HCT116 (cell line): ENCODE measurements at regions not wholly inside any gene's neighbourhood (a gene's known extent, or its start where the extent isn't known, plus 50 kb on each side); places are given as distances from the start of the nearest gene placed in this dataset.

Source experiments
- ATAC-seq: fragments of 200-7000 bp; cut with Tn5 transposase; 2 replicates; pipeline ENCODE4 v1.9.1; 2020; ENCODE audit warnings: mild to moderate bottlenecking, moderate library complexity
- BruUV-seq: library from RNA; stranded (reverse); fragments of 400-500 nt; replicated peaks from 2 replicates; lab custom pipeline; 2021; lab: Mats Ljungman, UMichigan
- CTCF ChIA-PET: fragments of 300-600 bp; sonication (Branson Sonifier 250); formaldehyde crosslinking; loops from one replicate; lab custom pipeline; 2021; ENCODE audit warnings: antibody characterized with exemption; lab: Charles Lee
- POLR2A ChIA-PET: fragments of 300-600, 350-600 bp; sonication (Branson Sonifier 250); formaldehyde crosslinking; loops from one replicate; lab custom pipeline; 2021; ENCODE audit warnings: antibody characterized with exemption; lab: Charles Lee
- RAD21 ChIA-PET, 2 experiments: fragments of 300-600 bp; sonication (Branson Sonifier 250); formaldehyde crosslinking; loops; one replicate each; lab custom pipeline; 2023; ENCODE audit warnings: low total read pairs in 2 of 2; ENCODE audit not compliant: uncharacterized antibody in 2 of 2, unreplicated experiment in 2 of 2, low non-redundant PET in 1 of 2; lab: Charles Lee
- DNase-seq: peaks from one replicate; pipeline ENCODE4 v3.0.0-alpha.2; 2010; ENCODE audit warnings: low read depth, low spot score
- H2AFZ ChIP-seq: fragments of 200-600 bp; shearing (Covaris generic), sonication (generic); 2 replicates; pipeline ENCODE4 v1.6.1; 2017; ENCODE audit warnings: low read depth, mixed run types, mixed read lengths, antibody characterized with exemption, low read length; ENCODE audit not compliant: poor library complexity, severe bottlenecking
- H3K27ac ChIP-seq: 2 replicates; pipeline ENCODE4 v1.5.1; 2012; ENCODE audit warnings: low read depth, low read length
- H3K27me3 ChIP-seq: fragments of 200-600 bp; sonication (generic); 2 replicates; pipeline ENCODE4 v1.6.1; 2016; ENCODE audit warnings: mixed run types, low read length, mixed read lengths; ENCODE audit not compliant: insufficient read depth
- H3K36me3 ChIP-seq, 2 experiments: fragments of 200-500 bp in 1 of 2; fragments of 200-600 bp in 1 of 2; sonication (Bioruptor generic) in 1 of 2; sonication (generic) in 1 of 2; 2 replicates each; pipeline versions ENCODE4 v1.5.1 to v1.6.1; 2014 to 2016; ENCODE audit warnings: low read length in 2 of 2, inconsistent platforms in 1 of 2, mixed read lengths in 1 of 2, mixed run types in 1 of 2; ENCODE audit not compliant: insufficient read depth in 2 of 2, control insufficient read depth in 1 of 2
- H3K4me1 ChIP-seq, 2 experiments: fragments of 200-600 bp in 1 of 2; sonication (generic) in 1 of 2; 2 replicates each; pipeline versions ENCODE4 v1.5.1 to v1.6.1; 2012 to 2017; ENCODE audit warnings: low read length in 2 of 2, inconsistent platforms in 1 of 2, mild to moderate bottlenecking in 1 of 2, mixed read lengths in 1 of 2, mixed run types in 1 of 2, moderate library complexity in 1 of 2; ENCODE audit not compliant: insufficient read depth in 2 of 2, control insufficient read depth in 1 of 2
- H3K4me2 ChIP-seq: fragments of 200-600 bp; sonication (generic); 2 replicates; pipeline ENCODE4 v1.6.1; 2017; ENCODE audit warnings: mixed run types, low read length, mixed read lengths
- H3K4me3 ChIP-seq, 2 experiments: fragments of 200-600 bp in 1 of 2; sonication (generic) in 1 of 2; replicated peaks in 1 of 2; 2 replicates each; pipeline ENCODE4 v1.5.1; 2011 to 2016; ENCODE audit warnings: low read length in 2 of 2, control low read depth in 1 of 2, low read depth in 1 of 2, mild to moderate bottlenecking in 1 of 2, mixed read lengths in 1 of 2, mixed run types in 1 of 2
- H3K79me2 ChIP-seq: fragments of 200-600 bp; sonication (generic); 2 replicates; pipeline ENCODE4 v1.6.1; 2017; ENCODE audit warnings: mild to moderate bottlenecking, mixed run types, low read length, moderate library complexity, mixed read lengths; ENCODE audit not compliant: insufficient read depth
- H3K9ac ChIP-seq: fragments of 200-600 bp; sonication (generic); 2 replicates; pipeline ENCODE4 v1.6.1; 2016; ENCODE audit warnings: low read length, mixed read lengths
- H3K9me2 ChIP-seq: fragments of 200-600 bp; sonication (generic), shearing (Covaris generic); 2 replicates; pipeline ENCODE4 v1.6.1; 2017; ENCODE audit warnings: mixed run types, mild to moderate bottlenecking, moderate library complexity; ENCODE audit not compliant: insufficient read depth
- H3K9me3 ChIP-seq, 2 experiments: fragments of 200-500 bp in 1 of 2; fragments of 200-600 bp in 1 of 2; sonication (Bioruptor generic) in 1 of 2; sonication (generic) in 1 of 2; 2 replicates each; pipeline ENCODE4 v1.6.1; 2014 to 2017; ENCODE audit warnings: low read length in 2 of 2, mixed read lengths in 2 of 2, inconsistent platforms in 1 of 2, low read depth in 1 of 2, mild to moderate bottlenecking in 1 of 2, mixed run types in 1 of 2, moderate library complexity in 1 of 2; ENCODE audit not compliant: control insufficient read depth in 1 of 2, insufficient read depth in 1 of 2
- H4K20me1 ChIP-seq: fragments of 200-600 bp; sonication (generic), shearing (Covaris generic); 2 replicates; pipeline ENCODE4 v1.6.1; 2017; ENCODE audit warnings: mixed run types, mild to moderate bottlenecking, moderate library complexity; ENCODE audit not compliant: insufficient read depth
- CBX3 ChIP-seq: IDR thresholded peaks from 2 replicates; pipeline ENCODE4 v1.6.1; 2012; ENCODE audit warnings: low read depth
- CEBPB ChIP-seq: IDR thresholded peaks from 2 replicates; pipeline ENCODE4 v1.6.1; 2012; ENCODE audit warnings: low read depth
- EGR1 ChIP-seq: IDR thresholded peaks from 2 replicates; pipeline ENCODE4 v1.6.1; 2012; ENCODE audit warnings: low read depth
- ELF1 ChIP-seq: IDR thresholded peaks from 2 replicates; pipeline ENCODE4 v1.6.1; 2012; ENCODE audit warnings: low read depth, borderline replicate concordance
- EZH2 ChIP-seq: fragments of 200-600 bp; sonication (generic); IDR thresholded peaks from 2 replicates; pipeline ENCODE4 v1.6.1; 2017; ENCODE audit warnings: antibody characterized with exemption, mixed run types
- EZH2phosphoT487 ChIP-seq: fragments of 200-600 bp; IDR thresholded peaks from 2 replicates; pipeline ENCODE4 v1.6.1; 2018; ENCODE audit warnings: antibody characterized with exemption, borderline replicate concordance
- JUND ChIP-seq: IDR thresholded peaks from 2 replicates; pipeline ENCODE4 v1.6.1; 2012
- POLR2AphosphoS5 ChIP-seq: IDR thresholded peaks from 2 replicates; pipeline ENCODE4 v1.6.1; 2011; ENCODE audit warnings: mild to moderate bottlenecking, low read depth, low read length, moderate library complexity
- RAD21 ChIP-seq: IDR thresholded peaks from 2 replicates; pipeline ENCODE4 v1.6.1; 2012; ENCODE audit warnings: low read depth, mild to moderate bottlenecking
- SP1 ChIP-seq: IDR thresholded peaks from 2 replicates; pipeline ENCODE4 v1.6.1; 2012; ENCODE audit warnings: low read depth
- SRF ChIP-seq: IDR thresholded peaks from 2 replicates; pipeline ENCODE4 v1.6.1; 2012; ENCODE audit warnings: low read depth
- TCF7L2 ChIP-seq: IDR thresholded peaks from 2 replicates; pipeline ENCODE4 v1.7.0; 2011; ENCODE audit warnings: borderline replicate concordance, inconsistent platforms; ENCODE audit not compliant: insufficient read depth, insufficient read length; ENCODE audit errors: extremely low read depth
- YY1 ChIP-seq: IDR thresholded peaks from 2 replicates; pipeline ENCODE4 v1.6.1; 2011; ENCODE audit warnings: low read length, low read depth, moderate library complexity, mild to moderate bottlenecking; ENCODE audit not compliant: insufficient replicate concordance; ENCODE audit errors: extremely low read depth
- intact Hi-C: fragments of 100-400 bp; cut with micrococcal nuclease; formaldehyde crosslinking; loops from 2 replicates; pipeline ENCODE4 v1.10.0; 2022
- TF ChIP-seq, protein P1 (sequence below): IDR thresholded peaks from 2 replicates; pipeline ENCODE4 v1.6.1; 2012; ENCODE audit warnings: low read depth
- TF ChIP-seq, protein P2 (sequence below), 3 experiments: fragments of 200-600 bp in 1 of 3; sonication (generic) in 1 of 3; IDR thresholded peaks in 2 of 3; conservative IDR thresholded peaks in 1 of 3; 2 replicates each; pipeline ENCODE4 v1.5.1; 2012 to 2017; ENCODE audit warnings: low read depth in 2 of 3, low read length in 2 of 3, antibody characterized with exemption in 1 of 3, borderline replicate concordance in 1 of 3, control low read depth in 1 of 3, mild to moderate bottlenecking in 1 of 3, mixed read lengths in 1 of 3, mixed run types in 1 of 3, moderate library complexity in 1 of 3; ENCODE audit not compliant: insufficient read depth in 1 of 3
- TF ChIP-seq, protein P3 (sequence below): IDR thresholded peaks from 2 replicates; pipeline ENCODE4 v1.6.1; 2012
- TF ChIP-seq, protein P4 (sequence below): IDR thresholded peaks from 2 replicates; pipeline ENCODE4 v1.6.1; 2012

DNA sequence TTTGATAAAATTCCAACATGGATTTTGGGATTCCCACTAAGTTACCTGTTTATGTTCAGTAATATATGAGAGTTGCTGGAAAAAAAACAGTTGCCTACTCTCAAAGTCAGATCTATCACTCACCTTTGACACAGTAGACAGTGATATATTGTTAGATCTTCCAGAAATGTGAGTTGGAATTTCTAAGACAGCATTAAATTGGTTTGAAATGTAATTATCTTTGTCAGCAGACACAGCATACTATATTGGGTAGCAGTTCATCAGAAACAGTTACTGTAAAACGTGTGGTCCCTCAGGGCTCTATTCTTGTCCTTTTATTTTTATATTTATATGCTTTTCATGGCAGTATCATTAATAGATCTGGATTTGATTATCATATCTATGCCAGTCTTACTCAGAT is 433.6 kb upstream of the ARRDC3 start:
- Histone ChIP-seq H3K4me2 (no peak overlapping the region), H3K27me3 (no peaks in the 10 kb centered on the region), H3K4me3 (no peak overlapping the region), H2AFZ (no peak overlapping the region), H3K79me2 (no peaks in the 10 kb centered on the region), H3K4me1 (no peaks in the 10 kb centered on the region), H4K20me1 (no peaks in the 10 kb centered on the region), H3K36me3 (no peaks in the 10 kb centered on the region), H3K27ac (no peak overlapping the region), H3K9me3 (no peaks in the 10 kb centered on the region), H3K9me2 (no peaks in the 10 kb centered on the region), H3K9ac (no peak overlapping the region)
- ChIA-PET CTCF (no interaction called here), POLR2A (no interaction called here), RAD21 (no interaction called here)
- intact Hi-C loops = no loop called here
- BruUV-seq = no TSS peak
- DNase-seq (no peak), ATAC-seq (no peak)
- TF ChIP-seq, protein P1, sequence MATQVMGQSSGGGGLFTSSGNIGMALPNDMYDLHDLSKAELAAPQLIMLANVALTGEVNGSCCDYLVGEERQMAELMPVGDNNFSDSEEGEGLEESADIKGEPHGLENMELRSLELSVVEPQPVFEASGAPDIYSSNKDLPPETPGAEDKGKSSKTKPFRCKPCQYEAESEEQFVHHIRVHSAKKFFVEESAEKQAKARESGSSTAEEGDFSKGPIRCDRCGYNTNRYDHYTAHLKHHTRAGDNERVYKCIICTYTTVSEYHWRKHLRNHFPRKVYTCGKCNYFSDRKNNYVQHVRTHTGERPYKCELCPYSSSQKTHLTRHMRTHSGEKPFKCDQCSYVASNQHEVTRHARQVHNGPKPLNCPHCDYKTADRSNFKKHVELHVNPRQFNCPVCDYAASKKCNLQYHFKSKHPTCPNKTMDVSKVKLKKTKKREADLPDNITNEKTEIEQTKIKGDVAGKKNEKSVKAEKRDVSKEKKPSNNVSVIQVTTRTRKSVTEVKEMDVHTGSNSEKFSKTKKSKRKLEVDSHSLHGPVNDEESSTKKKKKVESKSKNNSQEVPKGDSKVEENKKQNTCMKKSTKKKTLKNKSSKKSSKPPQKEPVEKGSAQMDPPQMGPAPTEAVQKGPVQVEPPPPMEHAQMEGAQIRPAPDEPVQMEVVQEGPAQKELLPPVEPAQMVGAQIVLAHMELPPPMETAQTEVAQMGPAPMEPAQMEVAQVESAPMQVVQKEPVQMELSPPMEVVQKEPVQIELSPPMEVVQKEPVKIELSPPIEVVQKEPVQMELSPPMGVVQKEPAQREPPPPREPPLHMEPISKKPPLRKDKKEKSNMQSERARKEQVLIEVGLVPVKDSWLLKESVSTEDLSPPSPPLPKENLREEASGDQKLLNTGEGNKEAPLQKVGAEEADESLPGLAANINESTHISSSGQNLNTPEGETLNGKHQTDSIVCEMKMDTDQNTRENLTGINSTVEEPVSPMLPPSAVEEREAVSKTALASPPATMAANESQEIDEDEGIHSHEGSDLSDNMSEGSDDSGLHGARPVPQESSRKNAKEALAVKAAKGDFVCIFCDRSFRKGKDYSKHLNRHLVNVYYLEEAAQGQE = no peak
- no peak for TF ChIP-seq POLR2AphosphoS5
- TF ChIP-seq CBX3 = no peak
- TF ChIP-seq EZH2phosphoT487 = no peak
- TF ChIP-seq EGR1 = no peak
- no peak for TF ChIP-seq CEBPB
- TF ChIP-seq ELF1 = no peak
- TF ChIP-seq, protein P2, sequence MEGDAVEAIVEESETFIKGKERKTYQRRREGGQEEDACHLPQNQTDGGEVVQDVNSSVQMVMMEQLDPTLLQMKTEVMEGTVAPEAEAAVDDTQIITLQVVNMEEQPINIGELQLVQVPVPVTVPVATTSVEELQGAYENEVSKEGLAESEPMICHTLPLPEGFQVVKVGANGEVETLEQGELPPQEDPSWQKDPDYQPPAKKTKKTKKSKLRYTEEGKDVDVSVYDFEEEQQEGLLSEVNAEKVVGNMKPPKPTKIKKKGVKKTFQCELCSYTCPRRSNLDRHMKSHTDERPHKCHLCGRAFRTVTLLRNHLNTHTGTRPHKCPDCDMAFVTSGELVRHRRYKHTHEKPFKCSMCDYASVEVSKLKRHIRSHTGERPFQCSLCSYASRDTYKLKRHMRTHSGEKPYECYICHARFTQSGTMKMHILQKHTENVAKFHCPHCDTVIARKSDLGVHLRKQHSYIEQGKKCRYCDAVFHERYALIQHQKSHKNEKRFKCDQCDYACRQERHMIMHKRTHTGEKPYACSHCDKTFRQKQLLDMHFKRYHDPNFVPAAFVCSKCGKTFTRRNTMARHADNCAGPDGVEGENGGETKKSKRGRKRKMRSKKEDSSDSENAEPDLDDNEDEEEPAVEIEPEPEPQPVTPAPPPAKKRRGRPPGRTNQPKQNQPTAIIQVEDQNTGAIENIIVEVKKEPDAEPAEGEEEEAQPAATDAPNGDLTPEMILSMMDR (IDR thresholded peaks at IDR 0.05 in 2 of 3, conservative IDR thresholded peaks at IDR 0.05 in 1 of 3; ENCODE audit: borderline replicate concordance in 1 of 3, insufficient read depth in 1 of 3, low read depth in 2 of 3, low read length in 2 of 3) = no peak
- TF ChIP-seq, protein P3, sequence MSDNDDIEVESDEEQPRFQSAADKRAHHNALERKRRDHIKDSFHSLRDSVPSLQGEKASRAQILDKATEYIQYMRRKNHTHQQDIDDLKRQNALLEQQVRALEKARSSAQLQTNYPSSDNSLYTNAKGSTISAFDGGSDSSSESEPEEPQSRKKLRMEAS = no peak
- TF ChIP-seq SRF = no peak
- TF ChIP-seq YY1 = no peak
- no peak for TF ChIP-seq TCF7L2
- TF ChIP-seq, protein P4, sequence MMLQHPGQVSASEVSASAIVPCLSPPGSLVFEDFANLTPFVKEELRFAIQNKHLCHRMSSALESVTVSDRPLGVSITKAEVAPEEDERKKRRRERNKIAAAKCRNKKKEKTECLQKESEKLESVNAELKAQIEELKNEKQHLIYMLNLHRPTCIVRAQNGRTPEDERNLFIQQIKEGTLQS = no peak
- TF ChIP-seq SP1 = no peak
- no peak for TF ChIP-seq RAD21
- no peak for TF ChIP-seq JUND
- TF ChIP-seq EZH2 = no peak
